Transverse colon (tissue), 3 donors: ENCODE measurements at regions not wholly inside any gene's neighbourhood (a gene's known extent, or its start where the extent isn't known, plus 50 kb on each side); places are given as distances from the start of the nearest gene placed in this dataset.

ENCODE experiments used
- EP300 ChIP-seq: sonication (generic); formaldehyde crosslinking; IDR thresholded peaks from one replicate; pipeline ENCODE4 v1.6.1; 2017; ENCODE audit warnings: antibody characterized with exemption, low read depth
- POLR2A ChIP-seq: fragments of 450-650 bp; IDR thresholded peaks from one replicate; pipeline ENCODE4 v1.6.1; 2016; ENCODE audit warnings: antibody characterized with exemption, mild to moderate bottlenecking, moderate library complexity
- TF ChIP-seq, protein P1 (sequence below), 5 experiments: fragments of 200-600 bp in 3 of 5; fragments of 450-650 bp in 2 of 5; sonication (generic) in 3 of 5; IDR thresholded peaks; 1 replicate in 2 of 5; 2 replicates in 3 of 5; pipeline ENCODE4 v1.5.1; 2016 to 2017; ENCODE audit warnings: antibody characterized with exemption in 5 of 5, inconsistent platforms in 3 of 5, mild to moderate bottlenecking in 2 of 5, moderate library complexity in 1 of 5

- TF ChIP-seq, protein P1, sequence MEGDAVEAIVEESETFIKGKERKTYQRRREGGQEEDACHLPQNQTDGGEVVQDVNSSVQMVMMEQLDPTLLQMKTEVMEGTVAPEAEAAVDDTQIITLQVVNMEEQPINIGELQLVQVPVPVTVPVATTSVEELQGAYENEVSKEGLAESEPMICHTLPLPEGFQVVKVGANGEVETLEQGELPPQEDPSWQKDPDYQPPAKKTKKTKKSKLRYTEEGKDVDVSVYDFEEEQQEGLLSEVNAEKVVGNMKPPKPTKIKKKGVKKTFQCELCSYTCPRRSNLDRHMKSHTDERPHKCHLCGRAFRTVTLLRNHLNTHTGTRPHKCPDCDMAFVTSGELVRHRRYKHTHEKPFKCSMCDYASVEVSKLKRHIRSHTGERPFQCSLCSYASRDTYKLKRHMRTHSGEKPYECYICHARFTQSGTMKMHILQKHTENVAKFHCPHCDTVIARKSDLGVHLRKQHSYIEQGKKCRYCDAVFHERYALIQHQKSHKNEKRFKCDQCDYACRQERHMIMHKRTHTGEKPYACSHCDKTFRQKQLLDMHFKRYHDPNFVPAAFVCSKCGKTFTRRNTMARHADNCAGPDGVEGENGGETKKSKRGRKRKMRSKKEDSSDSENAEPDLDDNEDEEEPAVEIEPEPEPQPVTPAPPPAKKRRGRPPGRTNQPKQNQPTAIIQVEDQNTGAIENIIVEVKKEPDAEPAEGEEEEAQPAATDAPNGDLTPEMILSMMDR (IDR thresholded peaks at IDR 0.05), result no peak
- TF ChIP-seq POLR2A (no peak), EP300 (no peak)
These were observed 153.3 kb upstream of the PLEKHG7 start for GRCh38 chr12:92549516-92549915.
